GM10266 (cell line): ENCODE measurements at regions not wholly inside any gene's neighbourhood (a gene's known extent, or its start where the extent isn't known, plus 50 kb on each side); places are given as distances from the start of the nearest gene placed in this dataset.

Experiments
- DNase-seq: peaks from one replicate; pipeline ENCODE4 v3.0.0; 2012; ENCODE audit errors: extremely low spot score
- CTCF ChIP-seq: IDR thresholded peaks from 2 replicates; pipeline ENCODE4 v1.5.1; 2012; ENCODE audit warnings: mild to moderate bottlenecking, low read depth; ENCODE audit not compliant: control insufficient read depth, insufficient read depth; ENCODE audit errors: missing control alignments

GRCh38 chr3:176647987-176648386 is 549.3 kb downstream of the TBL1XR1 start:
- DNase-seq: no peak
- TF ChIP-seq CTCF: no peak

- DNase-seq: no peak
- no peak for TF ChIP-seq CTCF
These were observed 563.8 kb downstream of the TBL1XR1 start for GRCh38 chr3:176633511-176633910.

DNA sequence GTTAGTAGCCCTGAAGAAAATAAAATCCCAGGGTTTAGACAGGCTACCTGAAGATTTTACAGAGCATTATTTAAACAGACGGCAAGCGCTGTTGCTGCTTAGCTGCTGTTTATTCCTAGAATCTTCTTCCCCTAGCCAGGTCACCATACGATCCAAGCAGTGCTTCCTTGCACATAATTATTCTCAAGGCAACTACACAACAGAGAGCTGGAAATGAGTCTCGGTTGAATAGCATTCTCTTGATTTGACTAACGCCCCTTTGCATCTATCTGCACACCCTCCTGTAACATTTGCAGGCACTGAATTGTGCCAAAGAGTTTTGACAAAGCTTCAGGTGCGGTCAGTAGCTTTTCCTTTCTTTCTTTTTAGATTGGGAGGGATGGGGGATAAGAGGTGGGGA is 564.4 kb downstream of the TBL1XR1 start:
- no peak for TF ChIP-seq CTCF
- DNase-seq: no peak

- no peak for TF ChIP-seq CTCF
- no peak for DNase-seq
These were observed 566.1 kb downstream of the TBL1XR1 start for GRCh38 chr3:176631165-176631564.

DNA sequence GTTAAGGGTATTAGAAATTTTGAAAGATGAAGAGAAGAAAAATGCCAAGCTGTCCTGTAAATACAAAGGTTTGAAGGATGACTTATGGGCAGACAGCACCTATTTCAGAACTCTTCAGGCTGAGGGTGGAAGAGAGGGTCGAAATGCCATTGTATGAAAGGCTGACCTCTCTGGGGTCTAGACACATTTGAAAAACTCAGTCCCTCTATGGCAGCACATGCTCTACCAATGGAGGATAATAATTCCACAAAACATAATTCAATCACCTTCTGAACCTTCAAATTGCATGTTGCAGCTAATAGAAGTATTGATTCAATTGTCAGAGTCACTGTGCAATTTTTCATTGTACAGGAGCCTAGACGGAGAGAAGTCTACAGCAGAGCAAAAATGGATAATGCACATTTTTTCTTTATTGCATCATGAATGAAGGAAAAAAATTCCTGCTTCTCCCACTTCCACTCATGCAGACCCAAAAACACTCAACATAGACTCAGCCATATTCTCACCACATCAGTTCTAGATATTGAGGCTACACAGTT is 569.1 kb downstream of the TBL1XR1 start:
- no peak for TF ChIP-seq CTCF
- DNase-seq: no peak

DNA sequence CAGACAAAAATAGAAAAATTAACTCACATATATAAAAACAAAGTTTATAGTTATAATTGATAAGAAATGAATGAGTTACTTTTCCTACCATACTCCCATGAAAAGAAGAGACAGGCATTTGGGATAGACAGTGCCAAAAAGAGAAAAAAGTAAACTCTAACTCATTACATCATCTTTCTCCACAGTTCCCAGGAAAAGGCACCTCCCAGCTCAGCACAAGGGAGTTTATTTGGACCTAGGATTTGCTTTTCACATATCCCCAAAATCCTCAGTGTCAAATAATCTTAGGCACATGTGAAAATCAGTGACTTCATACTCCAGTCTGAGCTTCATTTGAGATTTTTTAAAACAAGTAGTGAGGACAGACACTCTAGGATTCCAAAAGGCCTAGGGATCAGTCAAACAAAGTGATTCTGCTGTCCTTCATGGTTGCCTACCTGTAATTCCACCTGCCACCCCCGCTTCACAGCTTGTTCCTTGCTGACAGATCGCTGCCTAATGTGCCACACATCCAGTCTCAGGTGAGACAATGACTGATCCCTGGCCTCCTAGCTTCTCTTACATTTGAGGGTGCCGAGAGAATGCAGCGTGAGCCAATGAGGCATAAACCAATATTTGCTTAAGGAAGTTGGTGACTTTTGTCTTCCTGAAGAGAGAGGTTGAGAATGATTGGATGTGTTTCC is 573.7 kb downstream of the TBL1XR1 start:
- no peak for TF ChIP-seq CTCF
- no peak for DNase-seq

GRCh38 chr3:176619833-176620232 is 577.4 kb downstream of the TBL1XR1 start:
- TF ChIP-seq CTCF: no peak
- no peak for DNase-seq
